ENCODE measurements at regions not wholly inside any gene's neighbourhood (a gene's known extent, or its start where the extent isn't known, plus 50 kb on each side); places are given as distances from the start of the nearest gene placed in this dataset.

DNA sequence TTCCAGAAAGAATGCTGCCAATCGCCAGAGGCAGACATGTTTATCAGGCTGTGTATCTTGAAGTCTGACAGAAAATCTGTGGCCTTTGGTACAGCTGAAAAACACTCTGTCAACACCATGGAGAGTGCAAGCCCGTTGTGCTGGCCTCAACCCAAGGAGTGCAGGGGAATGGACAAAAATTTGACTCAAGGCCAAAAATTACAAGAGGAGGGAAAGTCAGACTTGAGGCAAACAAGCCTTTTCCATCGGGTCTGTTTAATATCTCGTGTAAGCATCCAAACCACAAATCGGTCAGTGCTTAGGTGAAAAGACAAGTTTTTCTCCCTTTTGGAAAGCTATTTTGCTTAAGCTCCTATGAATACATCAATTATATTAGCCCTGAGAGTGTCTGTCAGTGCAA is 305.3 kb upstream of the NFE2L3 start:
- TF ChIP-seq, protein P1, sequence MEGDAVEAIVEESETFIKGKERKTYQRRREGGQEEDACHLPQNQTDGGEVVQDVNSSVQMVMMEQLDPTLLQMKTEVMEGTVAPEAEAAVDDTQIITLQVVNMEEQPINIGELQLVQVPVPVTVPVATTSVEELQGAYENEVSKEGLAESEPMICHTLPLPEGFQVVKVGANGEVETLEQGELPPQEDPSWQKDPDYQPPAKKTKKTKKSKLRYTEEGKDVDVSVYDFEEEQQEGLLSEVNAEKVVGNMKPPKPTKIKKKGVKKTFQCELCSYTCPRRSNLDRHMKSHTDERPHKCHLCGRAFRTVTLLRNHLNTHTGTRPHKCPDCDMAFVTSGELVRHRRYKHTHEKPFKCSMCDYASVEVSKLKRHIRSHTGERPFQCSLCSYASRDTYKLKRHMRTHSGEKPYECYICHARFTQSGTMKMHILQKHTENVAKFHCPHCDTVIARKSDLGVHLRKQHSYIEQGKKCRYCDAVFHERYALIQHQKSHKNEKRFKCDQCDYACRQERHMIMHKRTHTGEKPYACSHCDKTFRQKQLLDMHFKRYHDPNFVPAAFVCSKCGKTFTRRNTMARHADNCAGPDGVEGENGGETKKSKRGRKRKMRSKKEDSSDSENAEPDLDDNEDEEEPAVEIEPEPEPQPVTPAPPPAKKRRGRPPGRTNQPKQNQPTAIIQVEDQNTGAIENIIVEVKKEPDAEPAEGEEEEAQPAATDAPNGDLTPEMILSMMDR (IDR thresholded peaks at IDR 0.05), result no peak
- no peak for TF ChIP-seq POLR2A (IDR thresholded peaks at IDR 0.05)

Measured in testis (tissue), 2 donors.